ENCODE measurements at regions not wholly inside any gene's neighbourhood (a gene's known extent, or its start where the extent isn't known, plus 50 kb on each side); places are given as distances from the start of the nearest gene placed in this dataset.

DNA sequence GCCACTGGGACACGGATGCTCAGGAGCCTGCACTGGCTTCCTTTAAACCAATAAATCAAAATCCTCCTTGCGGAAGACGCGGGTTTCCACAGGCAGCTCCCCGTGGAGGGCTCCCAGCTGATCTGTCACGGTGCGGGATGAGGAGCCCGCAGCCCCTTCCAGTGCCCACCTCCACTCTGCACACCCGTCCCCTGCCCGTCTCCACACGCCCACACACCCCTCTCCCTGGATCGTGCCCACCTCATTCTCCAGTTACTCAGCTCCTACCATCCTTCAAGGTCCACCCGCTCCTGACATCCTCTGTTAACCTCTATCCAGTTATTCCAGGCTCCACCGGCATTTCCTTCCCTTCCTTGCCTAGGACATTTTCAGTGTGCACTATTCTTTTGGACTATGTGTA lies 895.9 kb downstream of the TRIML1 start:
- TF ChIP-seq POLR2A (IDR thresholded peaks at IDR 0.05) (no peak), CTCF (IDR thresholded peaks at IDR 0.05) (no peak)
